Neural cell (in vitro differentiated cells): ENCODE measurements at regions not wholly inside any gene's neighbourhood (a gene's known extent, or its start where the extent isn't known, plus 50 kb on each side); places are given as distances from the start of the nearest gene placed in this dataset.

ENCODE experiments used
- H2AFZ ChIP-seq: fragments of 200-600, 300-800 bp; sonication (generic), shearing (Covaris generic); 2 replicates; pipeline ENCODE4 v1.6.0; 2014; ENCODE audit warnings: low read depth, mild to moderate bottlenecking, antibody characterized with exemption, low read length, moderate library complexity
- H3F3A ChIP-seq: fragments of 200-600 bp; shearing (Covaris generic); 2 replicates; pipeline ENCODE4 v1.6.1; 2016; ENCODE audit warnings: mild to moderate bottlenecking, moderate library complexity, mixed read lengths, antibody characterized with exemption, low read length; ENCODE audit not compliant: insufficient read depth, poor library complexity, severe bottlenecking
- H3K27ac ChIP-seq: fragments of 200-600, 300-800 bp; sonication (generic), shearing (Covaris generic); 2 replicates; pipeline ENCODE4 v1.5.1; 2014; ENCODE audit warnings: mild to moderate bottlenecking, low read length, moderate library complexity
- H3K27me3 ChIP-seq: fragments of 300-800, 200-600 bp; sonication (generic), shearing (Covaris generic); 2 replicates; pipeline ENCODE4 v1.6.0; 2014; ENCODE audit warnings: mild to moderate bottlenecking, low read depth, low read length, moderate library complexity; ENCODE audit not compliant: insufficient read depth
- H3K36me3 ChIP-seq: fragments of 300-800, 200-600 bp; sonication (generic), shearing (Covaris generic); 2 replicates; pipeline ENCODE4 v1.5.1; 2014; ENCODE audit warnings: mild to moderate bottlenecking, antibody characterized with exemption, low read length, moderate library complexity; ENCODE audit not compliant: insufficient read depth
- H3K4me2 ChIP-seq: fragments of 300-800, 200-600 bp; sonication (generic), shearing (Covaris generic); 2 replicates; pipeline ENCODE4 v1.6.0; 2014; ENCODE audit warnings: mild to moderate bottlenecking, low read length
- H3K4me3 ChIP-seq: fragments of 300-800, 200-600 bp; sonication (generic), shearing (Covaris generic); 2 replicates; pipeline ENCODE4 v1.5.1; 2014; ENCODE audit warnings: mild to moderate bottlenecking, low read length, moderate library complexity
- H3K79me2 ChIP-seq: fragments of 200-600 bp; shearing (Covaris generic); replicated peaks from 2 replicates; pipeline ENCODE4 v1.6.0; 2014; ENCODE audit warnings: mild to moderate bottlenecking, low read length, moderate library complexity; ENCODE audit not compliant: insufficient read depth
- H3K9ac ChIP-seq: fragments of 300-800, 200-600 bp; sonication (generic), shearing (Covaris generic); 2 replicates; pipeline ENCODE4 v1.6.1; 2016; ENCODE audit warnings: mild to moderate bottlenecking, low read length, mixed read lengths
- H3K9me2 ChIP-seq: fragments of 200-600 bp; shearing (Covaris generic); 2 replicates; pipeline ENCODE4 v1.6.1; 2016; ENCODE audit warnings: mild to moderate bottlenecking, low read length, mixed read lengths; ENCODE audit not compliant: insufficient read depth
- H3K9me3 ChIP-seq: fragments of 200-600, 300-800 bp; sonication (generic), shearing (Covaris generic); 2 replicates; pipeline ENCODE4 v1.6.1; 2016; ENCODE audit warnings: mild to moderate bottlenecking, mixed run types, low read length, moderate library complexity, mixed read lengths
- H4K20me1 ChIP-seq: fragments of 200-600 bp; shearing (Covaris generic); 2 replicates; pipeline ENCODE4 v1.6.1; 2016; ENCODE audit warnings: mild to moderate bottlenecking, mixed run types; ENCODE audit not compliant: insufficient read depth
- EZH2 ChIP-seq: fragments of 200-600, 300-800 bp; shearing (Covaris generic), sonication (generic); IDR thresholded peaks from 2 replicates; pipeline ENCODE4 v1.6.1; 2014; ENCODE audit warnings: antibody characterized with exemption, low read length, borderline replicate concordance, mild to moderate bottlenecking; ENCODE audit not compliant: insufficient read depth, poor library complexity, severe bottlenecking
- MXI1 ChIP-seq: fragments of 450-650 bp; conservative IDR thresholded peaks from 2 replicates; pipeline ENCODE4 v1.6.1; 2014; ENCODE audit warnings: antibody characterized with exemption, mild to moderate bottlenecking; ENCODE audit not compliant: poor library complexity, severe bottlenecking
- SMC3 ChIP-seq: fragments of 450-650 bp; conservative IDR thresholded peaks from 2 replicates; pipeline ENCODE4 v1.6.1; 2014; ENCODE audit warnings: antibody characterized with exemption, mild to moderate bottlenecking, moderate library complexity; ENCODE audit not compliant: poor library complexity
- TF ChIP-seq, protein P1 (sequence below): IDR thresholded peaks from 2 replicates; pipeline ENCODE4 v1.6.1; 2012; ENCODE audit warnings: borderline replicate concordance
- TF ChIP-seq, protein P2 (sequence below): fragments of 450-650 bp; IDR thresholded peaks from 2 replicates; pipeline ENCODE4 v1.5.1; 2014; ENCODE audit warnings: antibody characterized with exemption, mild to moderate bottlenecking, moderate library complexity; ENCODE audit not compliant: poor library complexity, severe bottlenecking

DNA sequence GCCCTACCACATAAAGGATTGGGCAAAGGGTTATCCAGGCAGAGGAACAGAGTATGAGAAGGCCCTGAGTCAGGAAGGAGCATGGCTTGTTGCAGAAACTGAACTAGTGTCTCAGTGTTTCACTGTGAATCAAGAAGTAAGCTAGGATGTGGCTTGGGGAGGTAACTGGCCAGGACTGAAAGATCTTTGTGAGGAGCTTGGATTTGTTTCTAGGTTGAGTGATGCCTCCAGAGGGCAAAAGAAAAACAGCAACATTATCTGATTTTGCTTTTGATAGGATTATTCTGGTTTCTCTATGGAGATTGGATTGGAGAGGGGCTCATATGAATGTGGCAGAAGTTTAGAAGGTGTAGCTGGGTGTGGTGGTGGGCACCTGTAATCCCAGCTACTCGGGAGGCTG lies 137.9 kb upstream of the HDAC9 start:
- Histone ChIP-seq H3K27me3 (no peaks in the 10 kb centered on the region), H3K36me3 (no peaks in the 10 kb centered on the region), H3K9ac (no peak overlapping the region), H3F3A (no peaks in the 10 kb centered on the region), H4K20me1 (no peaks in the 10 kb centered on the region), H3K79me2 (no peaks in the 10 kb centered on the region), H3K9me2 (no peaks in the 10 kb centered on the region), H3K27ac (no peak overlapping the region), H3K4me3 (no peak overlapping the region), H3K4me2 (no peak overlapping the region), H2AFZ (no peak overlapping the region), H3K9me3 (no peaks in the 10 kb centered on the region)
- TF ChIP-seq, protein P1, sequence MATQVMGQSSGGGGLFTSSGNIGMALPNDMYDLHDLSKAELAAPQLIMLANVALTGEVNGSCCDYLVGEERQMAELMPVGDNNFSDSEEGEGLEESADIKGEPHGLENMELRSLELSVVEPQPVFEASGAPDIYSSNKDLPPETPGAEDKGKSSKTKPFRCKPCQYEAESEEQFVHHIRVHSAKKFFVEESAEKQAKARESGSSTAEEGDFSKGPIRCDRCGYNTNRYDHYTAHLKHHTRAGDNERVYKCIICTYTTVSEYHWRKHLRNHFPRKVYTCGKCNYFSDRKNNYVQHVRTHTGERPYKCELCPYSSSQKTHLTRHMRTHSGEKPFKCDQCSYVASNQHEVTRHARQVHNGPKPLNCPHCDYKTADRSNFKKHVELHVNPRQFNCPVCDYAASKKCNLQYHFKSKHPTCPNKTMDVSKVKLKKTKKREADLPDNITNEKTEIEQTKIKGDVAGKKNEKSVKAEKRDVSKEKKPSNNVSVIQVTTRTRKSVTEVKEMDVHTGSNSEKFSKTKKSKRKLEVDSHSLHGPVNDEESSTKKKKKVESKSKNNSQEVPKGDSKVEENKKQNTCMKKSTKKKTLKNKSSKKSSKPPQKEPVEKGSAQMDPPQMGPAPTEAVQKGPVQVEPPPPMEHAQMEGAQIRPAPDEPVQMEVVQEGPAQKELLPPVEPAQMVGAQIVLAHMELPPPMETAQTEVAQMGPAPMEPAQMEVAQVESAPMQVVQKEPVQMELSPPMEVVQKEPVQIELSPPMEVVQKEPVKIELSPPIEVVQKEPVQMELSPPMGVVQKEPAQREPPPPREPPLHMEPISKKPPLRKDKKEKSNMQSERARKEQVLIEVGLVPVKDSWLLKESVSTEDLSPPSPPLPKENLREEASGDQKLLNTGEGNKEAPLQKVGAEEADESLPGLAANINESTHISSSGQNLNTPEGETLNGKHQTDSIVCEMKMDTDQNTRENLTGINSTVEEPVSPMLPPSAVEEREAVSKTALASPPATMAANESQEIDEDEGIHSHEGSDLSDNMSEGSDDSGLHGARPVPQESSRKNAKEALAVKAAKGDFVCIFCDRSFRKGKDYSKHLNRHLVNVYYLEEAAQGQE = no peak
- TF ChIP-seq, protein P2, sequence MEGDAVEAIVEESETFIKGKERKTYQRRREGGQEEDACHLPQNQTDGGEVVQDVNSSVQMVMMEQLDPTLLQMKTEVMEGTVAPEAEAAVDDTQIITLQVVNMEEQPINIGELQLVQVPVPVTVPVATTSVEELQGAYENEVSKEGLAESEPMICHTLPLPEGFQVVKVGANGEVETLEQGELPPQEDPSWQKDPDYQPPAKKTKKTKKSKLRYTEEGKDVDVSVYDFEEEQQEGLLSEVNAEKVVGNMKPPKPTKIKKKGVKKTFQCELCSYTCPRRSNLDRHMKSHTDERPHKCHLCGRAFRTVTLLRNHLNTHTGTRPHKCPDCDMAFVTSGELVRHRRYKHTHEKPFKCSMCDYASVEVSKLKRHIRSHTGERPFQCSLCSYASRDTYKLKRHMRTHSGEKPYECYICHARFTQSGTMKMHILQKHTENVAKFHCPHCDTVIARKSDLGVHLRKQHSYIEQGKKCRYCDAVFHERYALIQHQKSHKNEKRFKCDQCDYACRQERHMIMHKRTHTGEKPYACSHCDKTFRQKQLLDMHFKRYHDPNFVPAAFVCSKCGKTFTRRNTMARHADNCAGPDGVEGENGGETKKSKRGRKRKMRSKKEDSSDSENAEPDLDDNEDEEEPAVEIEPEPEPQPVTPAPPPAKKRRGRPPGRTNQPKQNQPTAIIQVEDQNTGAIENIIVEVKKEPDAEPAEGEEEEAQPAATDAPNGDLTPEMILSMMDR = no peak
- TF ChIP-seq MXI1 = no peak
- no peak for TF ChIP-seq EZH2
- TF ChIP-seq SMC3 = no peak

DNA sequence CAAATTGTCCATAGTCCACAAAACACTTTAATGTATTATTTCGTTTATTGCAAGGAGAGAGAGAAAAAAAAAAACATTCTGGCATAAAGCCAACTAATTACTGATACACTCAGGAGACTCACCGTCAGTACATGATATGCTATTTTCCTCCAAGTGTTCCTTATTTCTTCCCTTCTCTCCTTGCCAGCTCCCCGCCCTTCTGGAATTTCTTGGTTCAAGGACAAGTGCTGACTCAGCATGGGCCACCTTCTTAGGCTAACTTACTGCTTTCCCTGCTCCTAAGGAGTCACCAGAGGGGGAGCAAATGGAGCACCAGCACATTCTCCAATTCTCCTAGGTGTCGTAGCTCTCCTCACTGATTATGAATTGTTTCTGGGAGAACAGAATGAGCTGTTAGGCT lies 133.8 kb upstream of the HDAC9 start:
- H3K9me2 ChIP-seq = no peaks in the 10 kb centered on the region
- H3K4me3 ChIP-seq = no peak overlapping the region
- H3K36me3 ChIP-seq = no peaks in the 10 kb centered on the region
- no peak overlapping the region for H3K4me2 ChIP-seq
- H3K9ac ChIP-seq = no peak overlapping the region
- H4K20me1 ChIP-seq = no peaks in the 10 kb centered on the region
- TF ChIP-seq, protein P2 = no peak
- no peak for TF ChIP-seq MXI1
- H2AFZ ChIP-seq = no peak overlapping the region
- H3K79me2 ChIP-seq = no peaks in the 10 kb centered on the region
- H3K27me3 ChIP-seq = no peaks in the 10 kb centered on the region
- no peaks in the 10 kb centered on the region for H3K9me3 ChIP-seq
- H3F3A ChIP-seq = no peaks in the 10 kb centered on the region
- H3K27ac ChIP-seq = no peak overlapping the region
